ENCODE measurements at regions not wholly inside any gene's neighbourhood (a gene's known extent, or its start where the extent isn't known, plus 50 kb on each side); places are given as distances from the start of the nearest gene placed in this dataset.

DNA sequence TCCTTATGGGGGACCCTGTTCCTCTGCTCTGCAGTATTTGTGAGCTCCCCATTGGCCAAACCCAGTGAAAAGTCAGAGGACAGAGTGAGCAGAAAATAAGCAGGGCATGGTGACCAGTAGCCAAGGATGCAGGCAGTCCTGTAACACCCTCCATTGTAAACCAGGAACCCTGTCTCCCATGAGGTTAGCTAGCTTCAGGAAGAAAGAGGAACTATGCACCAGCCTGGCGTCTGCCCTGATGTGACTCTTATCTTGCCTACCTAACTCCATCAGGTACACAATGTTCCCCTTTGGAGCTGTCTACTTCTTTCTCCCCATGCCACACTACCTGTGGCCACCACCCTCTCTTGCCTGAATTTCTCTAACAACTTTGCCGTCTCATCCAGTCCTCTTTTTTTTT, 119.2 kb downstream of the LRIG2 start:
- TF ChIP-seq EZH2 (IDR thresholded peaks at IDR 0.05; ENCODE audit: borderline replicate concordance, low read depth, low read length, poor library complexity, severe bottlenecking) = no peak
- no peak for TF ChIP-seq CTCF (conservative IDR thresholded peaks at IDR 0.05; ENCODE audit: low read depth, low read length)
